MM.1S (cell line): ENCODE measurements at regions not wholly inside any gene's neighbourhood (a gene's known extent, or its start where the extent isn't known, plus 50 kb on each side); places are given as distances from the start of the nearest gene placed in this dataset.

ENCODE experiments used
- DNase-seq: peaks from one replicate; pipeline ENCODE4 v3.0.0-alpha.2; 2015
- H2AFZ ChIP-seq: fragments of 300-600 bp; sonication (generic); 2 replicates; pipeline ENCODE4 v1.6.0; 2016; ENCODE audit warnings: antibody characterized with exemption, low read length
- H3F3A ChIP-seq: fragments of 300-600 bp; sonication (generic); 2 replicates; pipeline ENCODE4 v1.6.1; 2016; ENCODE audit warnings: mild to moderate bottlenecking, antibody characterized with exemption, low read length, moderate library complexity, mixed read lengths; ENCODE audit not compliant: insufficient read depth
- H3K27ac ChIP-seq: fragments of 300-600 bp; sonication (generic); 2 replicates; pipeline ENCODE4 v1.5.1; 2016; ENCODE audit warnings: mild to moderate bottlenecking, low read length
- H3K27me3 ChIP-seq: fragments of 300-600 bp; sonication (generic); replicated peaks from 2 replicates; pipeline ENCODE4 v1.6.0; 2016; ENCODE audit warnings: low read length; ENCODE audit not compliant: insufficient read depth
- H3K36me3 ChIP-seq: fragments of 300-600 bp; sonication (generic); replicated peaks from 2 replicates; pipeline ENCODE4 v1.6.1; 2016; ENCODE audit warnings: mild to moderate bottlenecking, low read length, mixed read lengths; ENCODE audit not compliant: insufficient read depth
- H3K4me1 ChIP-seq: fragments of 300-600 bp; sonication (generic); 2 replicates; pipeline ENCODE4 v1.6.1; 2016; ENCODE audit warnings: low read length, mixed read lengths
- H3K4me2 ChIP-seq: fragments of 300-600 bp; sonication (generic); 2 replicates; pipeline ENCODE4 v1.6.0; 2016; ENCODE audit warnings: low read depth, low read length
- H3K4me3 ChIP-seq: fragments of 300-600 bp; sonication (generic); 2 replicates; pipeline ENCODE4 v1.5.1; 2016; ENCODE audit warnings: low read length, mixed read lengths
- H3K79me2 ChIP-seq: fragments of 300-600 bp; sonication (generic); 2 replicates; pipeline ENCODE4 v1.6.1; 2016; ENCODE audit warnings: mixed run types, low read length, mixed read lengths
- H3K9ac ChIP-seq: fragments of 300-600 bp; sonication (generic); 2 replicates; pipeline ENCODE4 v1.6.1; 2016; ENCODE audit warnings: low read length, mixed read lengths
- H3K9me2 ChIP-seq: fragments of 300-600 bp; sonication (generic); replicated peaks from 2 replicates; pipeline ENCODE4 v1.6.1; 2016; ENCODE audit warnings: mild to moderate bottlenecking, low read length, mixed read lengths; ENCODE audit not compliant: insufficient read depth
- H3K9me3 ChIP-seq: fragments of 300-600 bp; sonication (generic); replicated peaks from 2 replicates; pipeline ENCODE4 v1.6.1; 2016; ENCODE audit warnings: mild to moderate bottlenecking, low read length, mixed read lengths; ENCODE audit not compliant: insufficient read depth
- H4K20me1 ChIP-seq: fragments of 300-600 bp; sonication (generic); 2 replicates; pipeline ENCODE4 v1.6.1; 2016; ENCODE audit warnings: mild to moderate bottlenecking, low read length, moderate library complexity, mixed read lengths; ENCODE audit not compliant: insufficient read depth
- EZH2 ChIP-seq: fragments of 300-600 bp; sonication (generic); optimal IDR thresholded peaks from 2 replicates; pipeline ENCODE3; 2017; ENCODE audit warnings: low read depth, mild to moderate bottlenecking, antibody characterized with exemption, low read length, mixed read lengths
- EZH2phosphoT487 ChIP-seq: fragments of 300-600 bp; sonication (generic); IDR thresholded peaks from 2 replicates; pipeline ENCODE4 v1.6.1; 2018; ENCODE audit warnings: antibody characterized with exemption, low read length
- TF ChIP-seq, protein P1 (sequence below): fragments of 300-600 bp; sonication (generic); IDR thresholded peaks from 2 replicates; pipeline ENCODE4 v1.5.1; 2016; ENCODE audit warnings: antibody characterized with exemption, low read length, mixed read lengths

DNA sequence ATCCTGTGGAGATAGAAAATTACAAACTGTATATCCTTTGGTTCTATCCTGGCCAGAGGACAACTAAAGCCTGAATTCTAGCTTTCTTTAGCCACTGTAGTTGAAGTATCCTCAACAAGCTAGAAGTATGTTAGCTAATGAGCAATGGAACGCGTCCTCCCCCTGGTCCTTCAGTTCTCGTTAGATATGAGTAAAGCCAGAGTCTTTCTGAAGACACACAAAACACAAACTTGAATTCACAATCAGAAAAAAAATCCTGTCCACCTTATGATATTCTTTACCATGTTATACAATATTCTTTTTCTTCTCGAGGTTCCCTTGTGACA, 1527.0 kb upstream of the SLC10A2 start:
- Histone ChIP-seq H3K4me1 (no peaks in the 10 kb centered on the region), H3K4me3 (no peak overlapping the region), H3K27ac (no peak overlapping the region), H4K20me1 (no peaks in the 10 kb centered on the region), H3K4me2 (no peak overlapping the region), H3K79me2 (no peaks in the 10 kb centered on the region), H3K27me3 (no peaks in the 10 kb centered on the region), H3K36me3 (no peaks in the 10 kb centered on the region), H3K9me2 (no peaks in the 10 kb centered on the region), H3F3A (no peaks in the 10 kb centered on the region), H3K9ac (no peak overlapping the region), H2AFZ (no peak overlapping the region), H3K9me3 (no peaks in the 10 kb centered on the region)
- DNase-seq = no peak
- TF ChIP-seq EZH2 (no peak), EZH2phosphoT487 (no peak)
- TF ChIP-seq, protein P1, sequence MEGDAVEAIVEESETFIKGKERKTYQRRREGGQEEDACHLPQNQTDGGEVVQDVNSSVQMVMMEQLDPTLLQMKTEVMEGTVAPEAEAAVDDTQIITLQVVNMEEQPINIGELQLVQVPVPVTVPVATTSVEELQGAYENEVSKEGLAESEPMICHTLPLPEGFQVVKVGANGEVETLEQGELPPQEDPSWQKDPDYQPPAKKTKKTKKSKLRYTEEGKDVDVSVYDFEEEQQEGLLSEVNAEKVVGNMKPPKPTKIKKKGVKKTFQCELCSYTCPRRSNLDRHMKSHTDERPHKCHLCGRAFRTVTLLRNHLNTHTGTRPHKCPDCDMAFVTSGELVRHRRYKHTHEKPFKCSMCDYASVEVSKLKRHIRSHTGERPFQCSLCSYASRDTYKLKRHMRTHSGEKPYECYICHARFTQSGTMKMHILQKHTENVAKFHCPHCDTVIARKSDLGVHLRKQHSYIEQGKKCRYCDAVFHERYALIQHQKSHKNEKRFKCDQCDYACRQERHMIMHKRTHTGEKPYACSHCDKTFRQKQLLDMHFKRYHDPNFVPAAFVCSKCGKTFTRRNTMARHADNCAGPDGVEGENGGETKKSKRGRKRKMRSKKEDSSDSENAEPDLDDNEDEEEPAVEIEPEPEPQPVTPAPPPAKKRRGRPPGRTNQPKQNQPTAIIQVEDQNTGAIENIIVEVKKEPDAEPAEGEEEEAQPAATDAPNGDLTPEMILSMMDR = no peak

DNA sequence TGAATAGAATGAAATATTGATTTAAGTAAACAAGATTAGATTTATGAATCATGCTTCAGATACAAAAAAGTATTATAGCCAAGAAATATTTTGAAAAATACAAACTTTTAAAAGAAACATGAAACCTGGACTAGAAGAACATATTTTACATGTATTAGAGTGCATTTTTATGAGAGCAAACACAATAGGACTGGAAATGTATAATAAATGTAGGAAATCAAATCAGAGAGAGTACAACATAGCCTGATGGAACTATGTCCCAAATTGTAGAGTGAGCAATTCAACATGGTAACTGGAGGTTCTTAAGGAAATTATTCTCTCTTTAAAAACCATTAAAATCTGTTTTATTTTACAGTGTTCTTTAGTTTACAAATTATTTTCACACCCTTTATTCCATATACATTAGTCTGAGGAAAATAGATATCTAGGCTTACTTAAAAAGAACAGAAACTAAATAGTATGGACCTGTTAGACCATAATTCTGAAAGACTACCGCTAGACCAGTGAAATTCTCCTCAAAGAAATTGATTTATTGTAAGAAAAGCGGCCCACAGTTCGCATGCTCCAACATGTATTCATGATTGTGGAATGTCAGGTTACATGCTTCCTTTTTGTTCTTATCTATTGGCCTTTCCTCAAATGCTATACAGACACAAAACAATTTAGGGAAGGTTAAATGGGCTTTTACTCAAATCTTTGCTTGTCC, 1526.5 kb upstream of the SLC10A2 start:
- Histone ChIP-seq H3K27me3 (no peaks in the 10 kb centered on the region), H3K4me2 (no peak overlapping the region), H4K20me1 (no peaks in the 10 kb centered on the region), H3K4me1 (no peaks in the 10 kb centered on the region), H3K36me3 (no peaks in the 10 kb centered on the region), H2AFZ (no peak overlapping the region), H3K9me2 (no peaks in the 10 kb centered on the region), H3K9me3 (no peaks in the 10 kb centered on the region), H3K4me3 (no peak overlapping the region), H3F3A (no peaks in the 10 kb centered on the region), H3K27ac (no peak overlapping the region), H3K9ac (no peak overlapping the region), H3K79me2 (no peaks in the 10 kb centered on the region)
- TF ChIP-seq EZH2phosphoT487 (no peak), EZH2 (no peak)
- TF ChIP-seq, protein P1 = no peak
- DNase-seq = no peak

DNA sequence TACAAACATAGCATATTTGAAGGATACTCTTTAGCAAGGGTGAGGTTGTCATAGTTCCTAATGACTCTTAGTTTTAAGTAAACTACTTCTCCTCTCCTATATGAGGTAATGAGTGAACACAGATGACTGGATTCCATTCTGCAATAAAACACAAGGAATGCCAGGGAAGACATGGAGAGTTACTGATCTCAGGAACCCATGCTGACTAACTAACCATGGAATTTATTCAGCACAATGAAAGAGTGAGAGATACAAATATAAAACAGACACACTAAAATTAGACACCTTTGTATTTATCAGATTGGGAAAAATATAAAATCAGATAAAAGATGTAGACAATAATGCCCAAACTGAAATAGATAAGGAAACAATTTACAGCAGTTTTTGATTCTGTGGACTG, 1525.9 kb upstream of the SLC10A2 start:
- Histone ChIP-seq H3K9ac (no peak overlapping the region), H3K79me2 (no peaks in the 10 kb centered on the region), H3K4me1 (no peaks in the 10 kb centered on the region), H3K9me3 (no peaks in the 10 kb centered on the region), H3K27me3 (no peaks in the 10 kb centered on the region), H3K4me2 (no peak overlapping the region), H3K36me3 (no peaks in the 10 kb centered on the region), H3F3A (no peaks in the 10 kb centered on the region), H3K9me2 (no peaks in the 10 kb centered on the region), H4K20me1 (no peaks in the 10 kb centered on the region), H2AFZ (no peak overlapping the region), H3K27ac (no peak overlapping the region), H3K4me3 (no peak overlapping the region)
- TF ChIP-seq, protein P1 = no peak
- TF ChIP-seq EZH2 = no peak
- TF ChIP-seq EZH2phosphoT487 = no peak
- DNase-seq = no peak
